ENCODE measurements at regions not wholly inside any gene's neighbourhood (a gene's known extent, or its start where the extent isn't known, plus 50 kb on each side); places are given as distances from the start of the nearest gene placed in this dataset.

- Histone ChIP-seq H3K9ac (ENCODE audit: insufficient read depth in 1 of 2, low read length in 2 of 2) (peak overlapping the region in 1 of 2 donors; percentile 16), H3K27me3 (ENCODE audit: control insufficient read depth in 3 of 3, insufficient read depth in 3 of 3, low read length in 2 of 3) (no peaks in the 10 kb centered on the region), H3K9me3 (ENCODE audit: control insufficient read depth in 4 of 4, insufficient read depth in 3 of 4, low read length in 3 of 4) (no peaks in the 10 kb centered on the region), H3K27ac (ENCODE audit: low read depth in 1 of 2, low read length in 1 of 2) (peak overlapping the region in 1 of 2 donors; percentile 13), H3K4me3 (no peak overlapping the region), H3K36me3 (ENCODE audit: control insufficient read depth in 4 of 4, insufficient read depth in 4 of 4, low read length in 4 of 4) (no peaks in the 10 kb centered on the region), H3K4me1 (ENCODE audit: control insufficient read depth in 5 of 5, insufficient read depth in 5 of 5, low read length in 5 of 5) (peaks cover 4 to 46% (median 25%) of the 10 kb centered on the region in 5 donors)
- ATAC-seq (ENCODE audit: insufficient read depth, low FRiP score), result no peak
- WGBS, 2 donors, result 54 to 60% methylated on average over 3 of the region's 3 CpGs
- no peak for TF ChIP-seq CTCF (IDR thresholded peaks at IDR 0.05; ENCODE audit: control extremely low read depth, extremely low read depth)
- DNase-seq, result peak; percentile 21 to 77 (median 72)
Observed at GRCh38 chr6:21845018-21845417, 251.5 kb downstream of the SOX4 start.

- WGBS, 2 donors, result 71 to 79% methylated on average over 6 of the region's 6 CpGs
- H3K27ac ChIP-seq (ENCODE audit: low read depth in 1 of 2, low read length in 1 of 2), result peak overlapping the region in 1 of 2 donors; percentile 45
- DNase-seq, result no peak
Observed at GRCh38 chr6:21845439-21846140, 252.0 kb downstream of the SOX4 start.

DNA sequence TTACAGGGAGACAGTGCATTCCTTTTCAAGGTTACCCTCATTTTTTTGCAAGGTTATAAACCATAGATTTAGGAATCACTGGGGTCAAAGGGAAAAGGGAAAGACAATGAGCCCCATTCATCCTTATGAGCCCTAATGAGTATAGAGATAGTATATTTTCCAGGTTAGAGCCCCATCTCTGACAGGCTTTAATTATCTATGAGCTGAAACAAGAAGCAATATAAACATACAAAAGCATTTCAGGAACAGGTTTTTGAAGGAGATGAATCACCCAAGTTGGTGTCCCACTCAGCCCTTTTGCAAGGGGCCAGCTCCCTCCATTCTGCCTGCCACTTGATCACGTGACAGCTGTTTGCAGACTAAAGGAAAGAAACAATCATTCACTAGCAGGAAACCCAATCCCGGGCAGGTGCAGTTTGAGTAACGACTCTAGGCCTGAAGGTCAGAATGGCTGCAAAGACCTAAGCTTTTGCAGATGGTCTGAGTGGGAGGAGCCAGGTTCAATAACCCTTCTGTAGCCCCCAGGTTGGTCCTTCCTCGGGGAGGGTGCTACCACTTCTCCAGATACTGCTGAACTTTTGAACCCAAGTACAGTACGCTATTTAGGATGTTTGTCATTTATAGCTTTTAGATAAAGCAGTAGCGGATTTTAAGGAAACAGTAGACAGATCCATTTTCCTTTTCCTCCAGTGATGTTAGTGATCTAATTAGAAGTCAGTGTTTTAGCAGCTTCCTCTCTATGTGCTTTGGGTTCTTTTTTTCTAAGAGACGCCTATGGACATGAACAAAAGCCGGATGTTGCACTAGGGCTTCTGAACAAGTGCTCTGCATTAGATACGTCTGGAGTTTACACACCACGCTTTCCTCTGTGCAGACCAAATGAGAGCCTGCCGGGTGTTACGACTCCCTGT is 253.2 kb downstream of the SOX4 start:
- no peaks in the 10 kb centered on the region for H3K9me3 ChIP-seq (ENCODE audit: control insufficient read depth in 4 of 4, insufficient read depth in 3 of 4, low read length in 3 of 4)
- no peak for TF ChIP-seq CTCF (IDR thresholded peaks at IDR 0.05; ENCODE audit: control extremely low read depth, extremely low read depth)
- H3K4me3 ChIP-seq, result no peak overlapping the region
- ATAC-seq (ENCODE audit: insufficient read depth, low FRiP score), result peak; percentile 55
- DNase-seq, result peak in 2 of 3 donors; percentile 38 to 72
- peaks cover 4 to 46% (median 25%) of the 10 kb centered on the region in 5 donors for H3K4me1 ChIP-seq (ENCODE audit: control insufficient read depth in 5 of 5, insufficient read depth in 5 of 5, low read length in 5 of 5)
- H3K36me3 ChIP-seq (ENCODE audit: control insufficient read depth in 4 of 4, insufficient read depth in 4 of 4, low read length in 4 of 4), result no peaks in the 10 kb centered on the region
- no peak overlapping the region for H3K9ac ChIP-seq (ENCODE audit: insufficient read depth in 1 of 2, low read length in 2 of 2)
- no peak overlapping the region for H3K27ac ChIP-seq (ENCODE audit: low read depth in 1 of 2, low read length in 1 of 2)
- H3K27me3 ChIP-seq (ENCODE audit: control insufficient read depth in 3 of 3, insufficient read depth in 3 of 3, low read length in 2 of 3), result no peaks in the 10 kb centered on the region
- WGBS, 2 donors, result 5 to 27% methylated on average over 12 of the region's 12 CpGs

More at GRCh38 chr6:21845439-21846140, 252.0 kb downstream of the SOX4 start:
- H3K36me3 ChIP-seq (ENCODE audit: control insufficient read depth in 4 of 4, insufficient read depth in 4 of 4, low read length in 4 of 4), result no peaks in the 10 kb centered on the region
- no peaks in the 10 kb centered on the region for H3K9me3 ChIP-seq (ENCODE audit: control insufficient read depth in 4 of 4, insufficient read depth in 3 of 4, low read length in 3 of 4)
- peaks cover 4 to 46% (median 25%) of the 10 kb centered on the region in 5 donors for H3K4me1 ChIP-seq (ENCODE audit: control insufficient read depth in 5 of 5, insufficient read depth in 5 of 5, low read length in 5 of 5)
- no peak for TF ChIP-seq CTCF (IDR thresholded peaks at IDR 0.05; ENCODE audit: control extremely low read depth, extremely low read depth)
- ATAC-seq (ENCODE audit: insufficient read depth, low FRiP score), result no peak
- no peak overlapping the region for H3K4me3 ChIP-seq
- H3K9ac ChIP-seq (ENCODE audit: insufficient read depth in 1 of 2, low read length in 2 of 2), result peak overlapping the region in 1 of 2 donors; percentile 16
- H3K27me3 ChIP-seq (ENCODE audit: control insufficient read depth in 3 of 3, insufficient read depth in 3 of 3, low read length in 2 of 3), result no peaks in the 10 kb centered on the region

Data from lung (tissue), 11 donors.